MM.1S (cell line): ENCODE measurements at regions not wholly inside any gene's neighbourhood (a gene's known extent, or its start where the extent isn't known, plus 50 kb on each side); places are given as distances from the start of the nearest gene placed in this dataset.

Experiments used
- DNase-seq: peaks from one replicate; pipeline ENCODE4 v3.0.0-alpha.2; 2015
- H2AFZ ChIP-seq: fragments of 300-600 bp; sonication (generic); 2 replicates; pipeline ENCODE4 v1.6.0; 2016; ENCODE audit warnings: antibody characterized with exemption, low read length
- H3F3A ChIP-seq: fragments of 300-600 bp; sonication (generic); 2 replicates; pipeline ENCODE4 v1.6.1; 2016; ENCODE audit warnings: mild to moderate bottlenecking, antibody characterized with exemption, low read length, moderate library complexity, mixed read lengths; ENCODE audit not compliant: insufficient read depth
- H3K27ac ChIP-seq: fragments of 300-600 bp; sonication (generic); 2 replicates; pipeline ENCODE4 v1.5.1; 2016; ENCODE audit warnings: mild to moderate bottlenecking, low read length
- H3K27me3 ChIP-seq: fragments of 300-600 bp; sonication (generic); replicated peaks from 2 replicates; pipeline ENCODE4 v1.6.0; 2016; ENCODE audit warnings: low read length; ENCODE audit not compliant: insufficient read depth
- H3K36me3 ChIP-seq: fragments of 300-600 bp; sonication (generic); replicated peaks from 2 replicates; pipeline ENCODE4 v1.6.1; 2016; ENCODE audit warnings: mild to moderate bottlenecking, low read length, mixed read lengths; ENCODE audit not compliant: insufficient read depth
- H3K4me1 ChIP-seq: fragments of 300-600 bp; sonication (generic); 2 replicates; pipeline ENCODE4 v1.6.1; 2016; ENCODE audit warnings: low read length, mixed read lengths
- H3K4me2 ChIP-seq: fragments of 300-600 bp; sonication (generic); 2 replicates; pipeline ENCODE4 v1.6.0; 2016; ENCODE audit warnings: low read depth, low read length
- H3K4me3 ChIP-seq: fragments of 300-600 bp; sonication (generic); 2 replicates; pipeline ENCODE4 v1.5.1; 2016; ENCODE audit warnings: low read length, mixed read lengths
- H3K79me2 ChIP-seq: fragments of 300-600 bp; sonication (generic); 2 replicates; pipeline ENCODE4 v1.6.1; 2016; ENCODE audit warnings: mixed run types, low read length, mixed read lengths
- H3K9ac ChIP-seq: fragments of 300-600 bp; sonication (generic); 2 replicates; pipeline ENCODE4 v1.6.1; 2016; ENCODE audit warnings: low read length, mixed read lengths
- H3K9me2 ChIP-seq: fragments of 300-600 bp; sonication (generic); replicated peaks from 2 replicates; pipeline ENCODE4 v1.6.1; 2016; ENCODE audit warnings: mild to moderate bottlenecking, low read length, mixed read lengths; ENCODE audit not compliant: insufficient read depth
- H3K9me3 ChIP-seq: fragments of 300-600 bp; sonication (generic); replicated peaks from 2 replicates; pipeline ENCODE4 v1.6.1; 2016; ENCODE audit warnings: mild to moderate bottlenecking, low read length, mixed read lengths; ENCODE audit not compliant: insufficient read depth
- H4K20me1 ChIP-seq: fragments of 300-600 bp; sonication (generic); 2 replicates; pipeline ENCODE4 v1.6.1; 2016; ENCODE audit warnings: mild to moderate bottlenecking, low read length, moderate library complexity, mixed read lengths; ENCODE audit not compliant: insufficient read depth
- CTCF ChIP-seq: fragments of 300-600 bp; sonication (generic); IDR thresholded peaks from 2 replicates; pipeline ENCODE4 v1.5.1; 2016; ENCODE audit warnings: antibody characterized with exemption, low read length, mixed read lengths
- EZH2 ChIP-seq: fragments of 300-600 bp; sonication (generic); optimal IDR thresholded peaks from 2 replicates; pipeline ENCODE3; 2017; ENCODE audit warnings: low read depth, mild to moderate bottlenecking, antibody characterized with exemption, low read length, mixed read lengths
- EZH2phosphoT487 ChIP-seq: fragments of 300-600 bp; sonication (generic); IDR thresholded peaks from 2 replicates; pipeline ENCODE4 v1.6.1; 2018; ENCODE audit warnings: antibody characterized with exemption, low read length

DNA sequence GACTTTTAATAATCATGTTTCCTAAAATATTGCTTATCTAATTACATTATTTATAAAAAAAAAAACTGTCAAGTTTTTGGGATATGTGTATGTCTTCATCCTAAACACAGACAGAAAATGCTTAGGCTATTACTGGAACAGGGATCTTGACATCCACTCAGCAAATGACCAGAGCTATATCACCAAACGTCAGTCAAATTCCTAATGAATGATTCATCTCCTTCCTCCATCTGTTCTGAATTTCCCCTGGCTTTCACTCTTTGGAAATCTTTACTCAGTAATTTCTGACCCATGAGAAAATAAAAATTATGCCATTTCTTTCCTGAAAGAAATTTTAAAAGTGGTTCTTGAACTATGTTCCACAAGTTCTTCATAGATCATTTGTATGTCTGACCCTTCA is 552.4 kb upstream of the KCND2 start:
- Histone ChIP-seq H3F3A (no peaks in the 10 kb centered on the region), H3K9me2 (no peaks in the 10 kb centered on the region), H3K4me3 (no peak overlapping the region), H3K27me3 (no peaks in the 10 kb centered on the region), H4K20me1 (no peaks in the 10 kb centered on the region), H3K4me2 (no peak overlapping the region), H3K79me2 (no peaks in the 10 kb centered on the region), H2AFZ (no peak overlapping the region), H3K9me3 (no peaks in the 10 kb centered on the region), H3K9ac (no peak overlapping the region), H3K27ac (no peak overlapping the region), H3K36me3 (no peaks in the 10 kb centered on the region), H3K4me1 (no peaks in the 10 kb centered on the region)
- TF ChIP-seq EZH2 = no peak
- no peak for TF ChIP-seq CTCF
- no peak for TF ChIP-seq EZH2phosphoT487
- no peak for DNase-seq

DNA sequence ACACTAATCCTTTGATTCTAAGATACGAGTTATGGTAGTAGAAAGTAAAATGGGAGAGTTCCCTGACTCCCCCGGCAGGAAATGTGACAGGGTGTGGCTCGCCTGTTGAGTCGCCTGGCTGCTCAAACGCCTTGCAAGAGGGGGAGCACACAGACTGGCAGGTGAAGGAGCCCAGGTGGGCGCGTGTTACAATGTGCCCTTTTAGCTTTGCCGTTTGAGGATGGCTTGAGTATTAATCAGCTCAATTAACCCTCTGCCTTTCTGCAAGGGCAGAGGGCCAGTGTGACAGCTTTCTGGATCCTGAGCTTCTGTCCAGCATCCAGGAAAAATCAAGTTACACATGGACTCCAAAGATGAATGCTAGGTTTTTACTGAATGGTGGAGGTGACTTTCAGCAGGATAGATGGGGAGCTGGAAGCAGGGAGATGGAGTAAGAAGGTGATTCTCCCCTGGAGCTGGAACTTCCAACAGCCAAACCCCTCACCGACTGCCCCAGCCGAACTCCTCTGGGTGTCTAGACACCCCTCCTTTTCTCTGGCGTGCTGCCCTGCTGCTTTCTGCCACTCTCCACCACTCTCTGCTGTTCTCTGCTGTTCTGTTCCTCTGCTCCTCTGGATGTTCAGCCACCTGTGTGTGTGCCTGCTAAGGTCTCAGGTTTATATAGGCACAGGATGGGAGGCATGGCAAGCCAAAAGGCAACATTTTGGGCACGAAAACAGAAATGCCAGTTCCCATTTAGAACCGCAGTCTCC is 548.8 kb upstream of the KCND2 start:
- H3K9ac ChIP-seq = no peak overlapping the region
- no peak for TF ChIP-seq EZH2phosphoT487
- TF ChIP-seq CTCF = no peak
- no peak for TF ChIP-seq EZH2
- DNase-seq = no peak
- no peaks in the 10 kb centered on the region for H3K27me3 ChIP-seq
- no peaks in the 10 kb centered on the region for H3K9me3 ChIP-seq
- H3K4me2 ChIP-seq = no peak overlapping the region
- no peaks in the 10 kb centered on the region for H4K20me1 ChIP-seq
- no peak overlapping the region for H3K27ac ChIP-seq
- H2AFZ ChIP-seq = no peak overlapping the region
- H3K79me2 ChIP-seq = no peaks in the 10 kb centered on the region
- H3K4me3 ChIP-seq = no peak overlapping the region
- no peaks in the 10 kb centered on the region for H3K4me1 ChIP-seq
- no peaks in the 10 kb centered on the region for H3F3A ChIP-seq
- H3K9me2 ChIP-seq = no peaks in the 10 kb centered on the region
- H3K36me3 ChIP-seq = no peaks in the 10 kb centered on the region

- H3F3A ChIP-seq = no peaks in the 10 kb centered on the region
- H4K20me1 ChIP-seq = no peaks in the 10 kb centered on the region
- H3K79me2 ChIP-seq = no peaks in the 10 kb centered on the region
- H2AFZ ChIP-seq = no peak overlapping the region
- DNase-seq = no peak
- no peaks in the 10 kb centered on the region for H3K4me1 ChIP-seq
- H3K9ac ChIP-seq = no peak overlapping the region
- no peaks in the 10 kb centered on the region for H3K27me3 ChIP-seq
- H3K9me2 ChIP-seq = no peaks in the 10 kb centered on the region
- H3K9me3 ChIP-seq = no peaks in the 10 kb centered on the region
- no peak overlapping the region for H3K4me2 ChIP-seq
- no peak overlapping the region for H3K27ac ChIP-seq
- no peaks in the 10 kb centered on the region; the same call in 1 of the 2 replicates for H3K36me3 ChIP-seq
- no peak for TF ChIP-seq EZH2
- no peak for TF ChIP-seq EZH2phosphoT487
- TF ChIP-seq CTCF = no peak
- H3K4me3 ChIP-seq = no peak overlapping the region
Measured at GRCh38 chr7:119733127-119733879, 539.7 kb upstream of the KCND2 start.
